H9 (cell line): ENCODE measurements at regions not wholly inside any gene's neighbourhood (a gene's known extent, or its start where the extent isn't known, plus 50 kb on each side); places are given as distances from the start of the nearest gene placed in this dataset.

Experiments
- DNase-seq: peaks from one replicate; pipeline ENCODE4 v3.0.0-alpha.2; 2017
- H2AFZ ChIP-seq: one replicate; pipeline ENCODE4 v1.6.1; 2013; ENCODE audit warnings: mild to moderate bottlenecking, low read length, control low read depth, moderate library complexity
- H2AK5ac ChIP-seq: 2 replicates; pipeline ENCODE4 v1.6.1; 2013; ENCODE audit warnings: low read length, control low read depth, mixed read lengths; ENCODE audit not compliant: insufficient read length
- H2BK120ac ChIP-seq: one replicate; pipeline ENCODE4 v1.6.1; 2013; ENCODE audit warnings: low read depth, mild to moderate bottlenecking, low read length, control low read depth, inconsistent platforms; ENCODE audit not compliant: poor library complexity, severe bottlenecking
- H2BK12ac ChIP-seq: 2 replicates; pipeline ENCODE4 v1.6.1; 2013; ENCODE audit warnings: low read length, control low read depth, mixed read lengths, low read depth; ENCODE audit not compliant: insufficient read length
- H2BK15ac ChIP-seq: 2 replicates; pipeline ENCODE4 v1.6.1; 2013; ENCODE audit warnings: low read depth, low read length, control low read depth
- H2BK20ac ChIP-seq: one replicate; pipeline ENCODE4 v1.6.1; 2013; ENCODE audit warnings: low read depth, mild to moderate bottlenecking, low read length, control low read depth, inconsistent platforms; ENCODE audit not compliant: poor library complexity, severe bottlenecking
- H2BK5ac ChIP-seq: 2 replicates; pipeline ENCODE4 v1.6.1; 2013; ENCODE audit warnings: low read length, control low read depth, mixed read lengths; ENCODE audit not compliant: insufficient read length
- H3K14ac ChIP-seq: 2 replicates; pipeline ENCODE4 v1.6.1; 2013; ENCODE audit warnings: low read length, control low read depth; ENCODE audit not compliant: insufficient read depth
- H3K18ac ChIP-seq: 2 replicates; pipeline ENCODE4 v1.6.1; 2013; ENCODE audit warnings: low read depth, mild to moderate bottlenecking, mixed read lengths, low read length, control low read depth; ENCODE audit not compliant: insufficient read length
- H3K23ac ChIP-seq: 2 replicates; pipeline ENCODE4 v1.6.1; 2013; ENCODE audit warnings: low read length, control low read depth, mixed read lengths, low read depth; ENCODE audit not compliant: insufficient read length
- H3K23me2 ChIP-seq: 2 replicates; pipeline ENCODE4 v1.6.1; 2013; ENCODE audit warnings: low read depth, mild to moderate bottlenecking, mixed read lengths, low read length, control low read depth; ENCODE audit not compliant: insufficient read length, poor library complexity, severe bottlenecking
- H3K27ac ChIP-seq: 2 replicates; pipeline ENCODE4 v1.5.1; 2013; ENCODE audit warnings: low read length, control low read depth, mixed read lengths, low read depth; ENCODE audit not compliant: insufficient read length
- H3K27me3 ChIP-seq: 2 replicates; pipeline ENCODE4 v1.6.1; 2013; ENCODE audit warnings: low read length, control low read depth, inconsistent platforms; ENCODE audit not compliant: insufficient read depth
- H3K4ac ChIP-seq: 2 replicates; pipeline ENCODE4 v1.6.1; 2013; ENCODE audit warnings: low read depth, mild to moderate bottlenecking, control low read depth, inconsistent platforms, low read length, moderate library complexity
- H3K4me1 ChIP-seq: 2 replicates; pipeline ENCODE4 v1.6.1; 2013; ENCODE audit warnings: low read length, control low read depth, inconsistent platforms; ENCODE audit not compliant: insufficient read depth
- H3K4me2 ChIP-seq: 2 replicates; pipeline ENCODE4 v1.6.1; 2013; ENCODE audit warnings: low read length, control low read depth, mixed read lengths; ENCODE audit not compliant: insufficient read length, insufficient read depth
- H3K56ac ChIP-seq: 2 replicates; pipeline ENCODE4 v1.6.1; 2013; ENCODE audit warnings: low read depth, mild to moderate bottlenecking, mixed read lengths, low read length, control low read depth; ENCODE audit not compliant: insufficient read length
- H3K79me1 ChIP-seq: 2 replicates; pipeline ENCODE4 v1.6.1; 2013; ENCODE audit warnings: low read depth, mild to moderate bottlenecking, moderate library complexity, low read length, control low read depth, inconsistent platforms; ENCODE audit not compliant: insufficient read depth, poor library complexity, severe bottlenecking
- H3K79me2 ChIP-seq: 2 replicates; pipeline ENCODE4 v1.6.1; 2013; ENCODE audit warnings: low read length, control low read depth, inconsistent platforms; ENCODE audit not compliant: insufficient read depth
- H3K9ac ChIP-seq: 2 replicates; pipeline ENCODE4 v1.6.1; 2013; ENCODE audit warnings: low read length, control low read depth, mixed read lengths; ENCODE audit not compliant: insufficient read length; ENCODE audit errors: extremely low read depth
- H3K9me3 ChIP-seq: one replicate; pipeline ENCODE4 v1.6.1; 2013; ENCODE audit warnings: low read depth, low read length, inconsistent platforms; ENCODE audit not compliant: control insufficient read depth
- H3T11ph ChIP-seq: one replicate; pipeline ENCODE4 v1.6.1; 2013; ENCODE audit warnings: mild to moderate bottlenecking, low read length, control low read depth, inconsistent platforms
- H4K20me1 ChIP-seq: one replicate; pipeline ENCODE4 v1.6.1; 2013; ENCODE audit not compliant: control insufficient read depth, insufficient read length, insufficient read depth
- H4K5ac ChIP-seq: 2 replicates; pipeline ENCODE4 v1.6.1; 2013; ENCODE audit warnings: low read depth, mild to moderate bottlenecking, mixed read lengths, low read length, control low read depth; ENCODE audit not compliant: insufficient read length
- H4K8ac ChIP-seq: replicated peaks from 2 replicates; pipeline ENCODE4 v1.6.1; 2013; ENCODE audit warnings: low read length, control low read depth, mixed read lengths, low read depth; ENCODE audit not compliant: insufficient read length
- H4K91ac ChIP-seq: 2 replicates; pipeline ENCODE4 v1.6.1; 2013; ENCODE audit warnings: low read depth, mild to moderate bottlenecking, moderate library complexity, mixed read lengths, low read length, control low read depth; ENCODE audit not compliant: insufficient read length
- H3K27ac Mint-ChIP-seq, 3 experiments: 2 replicates in 2 of 3; 3 replicates in 1 of 3; pipeline ENCODE4 v1.8.0; 2020 to 2021; ENCODE audit warnings: mixed read lengths in 3 of 3, mild to moderate bottlenecking in 1 of 3, moderate library complexity in 1 of 3
- H3K27me3 Mint-ChIP-seq: 2 replicates; pipeline ENCODE4 v1.8.0; 2021; ENCODE audit warnings: low read depth, mild to moderate bottlenecking, moderate library complexity, mixed read lengths
- H3K36me3 Mint-ChIP-seq, 3 experiments: 2 replicates in 2 of 3; 3 replicates in 1 of 3; pipeline ENCODE4 v1.8.0; 2020 to 2021; ENCODE audit warnings: low read depth in 3 of 3, mixed read lengths in 3 of 3; ENCODE audit not compliant: insufficient read depth in 1 of 3
- H3K4me1 Mint-ChIP-seq, 2 experiments: 2 replicates each; pipeline ENCODE4 v1.8.0; 2020; ENCODE audit warnings: mixed read lengths in 2 of 2
- H3K4me3 Mint-ChIP-seq, 2 experiments: 2 replicates in 1 of 2; 3 replicates in 1 of 2; pipeline ENCODE4 v1.8.0; 2020 to 2021; ENCODE audit warnings: mild to moderate bottlenecking in 2 of 2, mixed read lengths in 2 of 2, moderate library complexity in 1 of 2
- H3K9me3 Mint-ChIP-seq, 2 experiments: 2 replicates in 1 of 2; 3 replicates in 1 of 2; pipeline ENCODE4 v1.8.0; 2020; ENCODE audit warnings: mild to moderate bottlenecking in 2 of 2, mixed read lengths in 2 of 2, moderate library complexity in 1 of 2
- CTCF ChIP-seq: fragments of 200-600 bp; sonication (generic); conservative IDR thresholded peaks from 3 replicates; pipeline ENCODE4 v1.8.0; 2021; ENCODE audit warnings: antibody characterized with exemption, mild to moderate bottlenecking
- WGBS: extraction: QIAGEN DNeasy Blood & Tissue Kit; methylation state at CpG from one replicate; pipeline ENCODE4 v1.1.7; 2013; ENCODE audit warnings: missing lambda C conversion rate, low lambda C conversion rate, mixed read lengths; ENCODE audit not compliant: insufficient read length; ENCODE audit errors: extremely low coverage; 5-methylcytosine and 5-hydroxymethylcytosine counted together

DNA sequence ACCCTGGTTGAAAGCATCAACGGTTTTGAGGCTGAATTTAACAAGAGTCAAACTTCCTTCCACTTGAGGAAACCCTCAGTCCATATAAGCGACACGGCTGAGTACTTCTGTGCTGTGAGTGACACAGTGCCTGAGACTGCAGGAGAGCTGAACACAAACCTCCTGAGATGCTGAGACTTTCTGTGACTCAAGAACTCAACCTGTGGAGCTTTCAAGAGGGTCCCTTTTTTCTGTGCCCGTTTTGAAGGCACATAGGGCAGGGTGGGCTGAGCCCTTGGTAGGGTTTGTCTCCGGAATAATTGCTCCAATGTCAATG is 305.3 kb upstream of the OR4E1 start:
- no peaks in the 10 kb centered on the region for H3K4me1 ChIP-seq
- H3K4me2 ChIP-seq, result no peak overlapping the region
- H3K18ac ChIP-seq, result no peak overlapping the region
- no peak overlapping the region for H4K91ac ChIP-seq
- H3K9me3 ChIP-seq, result no peaks in the 10 kb centered on the region
- H4K5ac ChIP-seq, result no peak overlapping the region
- H2BK12ac ChIP-seq, result no peak overlapping the region
- no peak overlapping the region for H2AK5ac ChIP-seq
- Mint-ChIP-seq H3K27me3 (peaks cover 25% of the 10 kb centered on the region), H3K9me3 (no peaks in the 10 kb centered on the region), H3K36me3 (no peaks in the 10 kb centered on the region), H3K27ac (no peak overlapping the region), H3K4me3 (no peak overlapping the region), H3K4me1 (no peaks in the 10 kb centered on the region; a peak in 1 of 4 replicates)
- no peak overlapping the region for H4K8ac ChIP-seq
- no peak overlapping the region for H2BK15ac ChIP-seq
- no peak for DNase-seq
- H4K20me1 ChIP-seq, result no peaks in the 10 kb centered on the region
- no peak overlapping the region for H3K9ac ChIP-seq
- H3K79me2 ChIP-seq, result no peaks in the 10 kb centered on the region
- H3K23me2 ChIP-seq, result no peaks in the 10 kb centered on the region
- H3K4ac ChIP-seq, result no peak overlapping the region
- H3K23ac ChIP-seq, result no peak overlapping the region
- H2BK5ac ChIP-seq, result no peak overlapping the region
- no peak overlapping the region for H2BK20ac ChIP-seq
- no peaks in the 10 kb centered on the region for H3K79me1 ChIP-seq
- no CpG with 5 or more reads among the region's 5 CpGs for WGBS
- no peak overlapping the region for H2BK120ac ChIP-seq
- no peaks in the 10 kb centered on the region for H3K27me3 ChIP-seq
- no peak for TF ChIP-seq CTCF
- no peak overlapping the region for H3T11ph ChIP-seq
- no peak overlapping the region for H3K14ac ChIP-seq
- H2AFZ ChIP-seq, result no peak overlapping the region
- no peak overlapping the region for H3K56ac ChIP-seq
- H3K27ac ChIP-seq, result no peak overlapping the region
